LNCAP (cell line): ENCODE measurements at regions not wholly inside any gene's neighbourhood (a gene's known extent, or its start where the extent isn't known, plus 50 kb on each side); places are given as distances from the start of the nearest gene placed in this dataset.

Experiments
- TF ChIP-seq, protein P1 (sequence below): fragments of 450-650 bp; IDR thresholded peaks from 2 replicates; pipeline ENCODE4 v1.5.1; 2017; ENCODE audit warnings: mild to moderate bottlenecking

DNA sequence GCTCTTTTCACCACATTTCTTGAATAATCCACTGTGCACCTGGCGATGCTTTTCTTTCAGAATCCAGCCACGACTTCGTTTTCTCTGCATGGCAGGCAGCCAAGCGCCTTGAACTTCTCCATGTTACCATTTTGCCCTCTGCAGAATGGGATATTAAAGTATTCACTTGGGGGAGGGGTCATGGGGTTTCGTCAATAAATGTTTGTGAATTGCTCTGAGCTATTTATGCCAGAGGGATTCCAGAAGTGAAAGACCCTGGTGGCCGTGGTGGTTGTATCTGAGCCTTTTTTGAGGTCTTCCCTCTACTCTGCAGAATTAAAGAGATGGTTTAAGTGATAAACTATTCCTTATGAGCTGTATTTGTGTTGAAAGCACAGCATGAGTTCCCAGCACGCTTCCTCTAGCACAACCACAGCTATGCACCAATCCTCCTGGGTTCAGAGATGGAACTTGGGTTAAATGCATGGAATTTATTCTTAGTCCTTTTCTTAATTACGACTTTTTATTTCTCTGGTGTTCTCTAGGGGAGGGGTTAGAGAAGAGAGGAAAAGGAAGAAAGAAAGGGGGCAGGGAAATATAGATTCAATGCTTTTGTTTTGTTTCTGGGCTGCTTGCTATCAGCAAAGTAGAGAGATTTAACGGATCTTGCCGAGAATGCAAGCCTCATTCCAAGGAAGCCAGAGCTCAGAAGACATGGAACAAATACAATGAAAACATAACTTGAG is 478.2 kb upstream of the TNC start:
- TF ChIP-seq, protein P1, sequence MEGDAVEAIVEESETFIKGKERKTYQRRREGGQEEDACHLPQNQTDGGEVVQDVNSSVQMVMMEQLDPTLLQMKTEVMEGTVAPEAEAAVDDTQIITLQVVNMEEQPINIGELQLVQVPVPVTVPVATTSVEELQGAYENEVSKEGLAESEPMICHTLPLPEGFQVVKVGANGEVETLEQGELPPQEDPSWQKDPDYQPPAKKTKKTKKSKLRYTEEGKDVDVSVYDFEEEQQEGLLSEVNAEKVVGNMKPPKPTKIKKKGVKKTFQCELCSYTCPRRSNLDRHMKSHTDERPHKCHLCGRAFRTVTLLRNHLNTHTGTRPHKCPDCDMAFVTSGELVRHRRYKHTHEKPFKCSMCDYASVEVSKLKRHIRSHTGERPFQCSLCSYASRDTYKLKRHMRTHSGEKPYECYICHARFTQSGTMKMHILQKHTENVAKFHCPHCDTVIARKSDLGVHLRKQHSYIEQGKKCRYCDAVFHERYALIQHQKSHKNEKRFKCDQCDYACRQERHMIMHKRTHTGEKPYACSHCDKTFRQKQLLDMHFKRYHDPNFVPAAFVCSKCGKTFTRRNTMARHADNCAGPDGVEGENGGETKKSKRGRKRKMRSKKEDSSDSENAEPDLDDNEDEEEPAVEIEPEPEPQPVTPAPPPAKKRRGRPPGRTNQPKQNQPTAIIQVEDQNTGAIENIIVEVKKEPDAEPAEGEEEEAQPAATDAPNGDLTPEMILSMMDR: no peak

DNA sequence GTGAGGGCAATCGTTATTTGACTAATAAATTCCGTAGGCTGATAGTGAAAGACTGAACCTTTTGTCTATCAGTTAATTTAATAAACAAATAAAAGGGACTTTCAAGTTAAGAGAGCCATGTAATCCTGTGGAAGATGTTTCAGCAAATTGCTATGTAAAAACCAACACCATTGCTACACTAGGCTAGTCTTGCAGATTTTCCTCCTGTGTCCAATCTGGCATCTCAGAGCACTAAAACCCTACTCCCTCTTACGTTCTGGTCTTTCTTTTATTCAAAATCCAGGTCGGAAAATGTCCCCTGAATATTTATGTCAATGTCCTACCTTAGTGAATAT is 478.8 kb upstream of the TNC start:
- TF ChIP-seq, protein P1: no peak

DNA sequence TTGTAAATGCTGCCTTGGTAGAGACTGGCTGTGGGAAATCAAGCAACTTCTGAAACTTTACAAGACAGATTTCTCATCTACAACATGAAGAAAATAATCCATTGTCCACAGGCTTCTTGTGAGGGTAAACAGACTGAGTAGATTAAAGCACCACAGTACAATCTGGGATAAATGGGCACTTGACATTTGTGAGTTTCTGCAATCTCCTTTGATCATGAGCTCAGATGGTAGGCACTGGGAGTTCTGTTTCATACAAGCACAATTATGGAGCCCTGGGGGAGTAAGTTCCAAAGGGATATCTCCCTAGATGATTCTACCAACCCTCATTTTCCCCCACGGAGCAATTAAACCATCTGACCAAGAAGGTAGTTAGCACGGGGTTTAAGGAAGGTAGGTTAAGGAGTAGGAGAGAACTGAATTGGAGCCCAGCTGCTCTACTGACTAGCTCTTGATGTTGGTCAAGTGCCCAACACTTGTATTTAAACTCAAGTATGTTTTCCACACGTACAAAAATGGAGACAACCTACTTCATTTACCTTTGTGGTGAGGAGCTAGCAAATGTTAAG is 479.5 kb upstream of the TNC start:
- TF ChIP-seq, protein P1: no peak

DNA sequence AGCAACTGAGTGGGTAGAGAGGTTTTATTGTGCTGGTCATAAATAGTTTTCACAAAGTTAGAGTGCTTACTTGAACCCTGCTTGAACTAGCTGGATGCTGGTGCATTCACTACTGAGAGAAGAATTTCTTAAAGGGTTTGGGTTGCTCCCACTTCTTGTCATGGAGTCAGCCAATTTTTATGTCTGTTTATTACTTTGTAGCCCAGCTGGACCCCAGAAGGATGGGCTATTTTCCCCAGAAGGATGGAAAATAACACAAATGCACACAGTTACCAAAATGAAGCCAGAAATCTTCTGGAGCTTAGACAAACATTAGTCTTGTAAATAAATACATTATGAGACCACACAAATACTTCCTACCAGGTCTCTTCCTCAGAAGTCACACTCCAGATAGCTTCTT is 480.8 kb upstream of the TNC start:
- TF ChIP-seq, protein P1: no peak

DNA sequence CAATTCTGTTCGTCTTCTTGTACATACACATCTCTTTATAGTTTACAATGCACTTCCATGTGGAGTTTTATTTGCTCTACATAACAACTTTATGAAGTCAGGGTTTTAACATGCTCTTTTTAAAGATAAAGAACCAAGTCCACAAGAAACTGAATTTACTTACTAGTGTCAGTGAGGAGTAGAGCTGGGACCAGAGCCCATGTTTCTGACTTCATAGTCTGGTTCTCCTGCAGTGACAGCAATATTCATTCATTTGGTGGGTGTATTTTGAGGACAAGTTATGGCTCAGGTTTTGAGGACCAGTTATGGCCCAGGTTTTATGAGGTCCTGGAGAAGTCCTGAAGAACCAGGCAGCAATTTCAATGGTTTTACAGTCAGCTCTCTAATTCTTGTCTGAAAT is 481.9 kb upstream of the TNC start:
- TF ChIP-seq, protein P1: no peak

DNA sequence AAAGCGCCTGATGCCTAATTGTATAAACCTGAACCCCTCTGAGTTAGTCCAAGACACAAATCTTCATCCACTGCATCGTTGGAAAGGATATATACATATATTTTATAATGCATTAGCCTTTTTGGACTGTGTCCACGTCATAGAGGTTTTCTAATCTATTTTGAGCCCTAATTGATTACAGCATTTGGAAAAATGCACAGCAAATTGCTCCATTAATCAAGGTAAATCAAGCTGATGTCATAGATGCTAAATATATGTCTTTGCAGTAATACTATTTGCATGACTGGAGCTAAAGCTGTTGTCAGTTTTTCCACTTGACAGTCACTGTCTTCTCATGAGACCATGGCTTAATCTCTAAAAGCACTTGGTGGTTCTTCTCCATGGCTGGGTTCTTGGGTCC is 483.5 kb upstream of the TNC start:
- TF ChIP-seq, protein P1: no peak

DNA sequence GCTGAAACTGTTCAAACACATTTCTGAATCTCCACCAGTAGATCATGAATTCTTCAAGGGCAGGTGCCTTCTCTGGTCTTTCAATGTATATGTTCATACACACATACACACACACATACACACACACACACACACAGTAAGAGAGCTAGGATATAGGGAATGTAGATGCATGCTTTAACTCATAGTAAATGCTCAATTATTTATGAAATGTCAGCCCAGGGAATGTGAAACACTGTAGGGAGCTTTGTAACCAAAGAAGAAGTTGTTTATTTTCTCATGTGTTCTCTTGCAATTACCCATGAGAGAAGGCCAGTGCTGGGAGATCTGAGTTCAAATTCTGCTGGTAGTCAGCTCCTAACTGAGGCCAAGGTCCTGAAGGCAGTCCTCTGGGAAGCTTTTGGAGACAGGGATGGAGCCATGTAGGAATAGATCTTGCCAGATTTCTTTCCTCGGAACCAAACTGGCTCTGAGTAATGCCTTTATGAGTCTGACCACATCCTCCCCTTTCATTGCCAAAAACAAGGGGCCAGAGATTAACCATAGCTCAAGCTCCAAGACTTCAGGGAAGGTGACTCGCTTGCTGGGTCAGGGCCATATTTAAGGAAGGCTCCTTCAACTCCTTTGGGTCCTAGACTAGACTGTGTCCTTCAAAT is 487.0 kb upstream of the TNC start:
- TF ChIP-seq, protein P1: no peak
